ENCODE measurements at regions not wholly inside any gene's neighbourhood (a gene's known extent, or its start where the extent isn't known, plus 50 kb on each side); places are given as distances from the start of the nearest gene placed in this dataset.

DNA sequence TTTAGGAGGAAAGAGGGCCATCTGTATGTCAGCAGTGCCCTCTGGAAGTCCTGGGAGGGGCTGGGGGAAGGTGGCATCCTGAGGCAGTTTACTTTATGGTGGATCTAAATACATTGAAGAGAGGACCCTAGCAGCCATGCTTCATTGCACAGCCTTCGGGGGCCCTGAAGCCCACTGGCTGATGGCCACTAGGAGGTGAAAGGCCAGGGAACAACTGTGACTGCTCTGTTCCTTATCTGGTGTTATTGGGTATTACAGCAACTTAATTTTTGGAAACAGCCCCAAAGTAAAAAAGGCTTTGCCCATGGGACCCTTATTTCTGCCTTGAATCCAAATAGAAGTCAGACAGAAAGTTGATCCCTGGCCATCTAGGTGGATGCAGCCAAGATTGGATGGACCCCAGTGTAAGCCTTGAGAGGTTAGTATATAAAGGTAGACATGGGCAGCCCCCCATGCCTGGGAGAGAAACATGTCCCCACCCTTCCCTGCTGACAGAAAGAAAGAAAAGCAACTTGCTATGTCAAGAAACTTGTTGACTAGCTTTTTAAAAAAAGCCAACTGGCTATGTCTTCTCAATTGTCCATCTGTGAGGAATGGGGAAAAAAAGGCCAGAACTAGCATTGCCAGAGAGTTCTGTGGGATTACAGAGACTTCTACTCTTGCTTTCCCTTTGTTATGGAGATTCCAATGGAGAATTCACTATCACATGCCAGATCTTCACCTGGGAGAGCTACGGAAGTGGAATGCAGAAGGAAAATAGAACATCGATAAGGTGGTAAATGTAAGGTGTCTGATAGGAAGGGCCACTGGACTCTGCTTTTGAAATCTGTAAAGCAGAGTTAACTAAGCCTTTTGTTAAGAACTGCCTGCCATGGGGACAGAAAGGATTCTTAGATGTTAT lies 58.6 kb upstream of the OSR1 start:
- no peak overlapping the region for H3K4me3 ChIP-seq (ENCODE audit: low read length)
- DNase-seq (ENCODE audit: low read depth), result no peak
- TF ChIP-seq, protein P1, sequence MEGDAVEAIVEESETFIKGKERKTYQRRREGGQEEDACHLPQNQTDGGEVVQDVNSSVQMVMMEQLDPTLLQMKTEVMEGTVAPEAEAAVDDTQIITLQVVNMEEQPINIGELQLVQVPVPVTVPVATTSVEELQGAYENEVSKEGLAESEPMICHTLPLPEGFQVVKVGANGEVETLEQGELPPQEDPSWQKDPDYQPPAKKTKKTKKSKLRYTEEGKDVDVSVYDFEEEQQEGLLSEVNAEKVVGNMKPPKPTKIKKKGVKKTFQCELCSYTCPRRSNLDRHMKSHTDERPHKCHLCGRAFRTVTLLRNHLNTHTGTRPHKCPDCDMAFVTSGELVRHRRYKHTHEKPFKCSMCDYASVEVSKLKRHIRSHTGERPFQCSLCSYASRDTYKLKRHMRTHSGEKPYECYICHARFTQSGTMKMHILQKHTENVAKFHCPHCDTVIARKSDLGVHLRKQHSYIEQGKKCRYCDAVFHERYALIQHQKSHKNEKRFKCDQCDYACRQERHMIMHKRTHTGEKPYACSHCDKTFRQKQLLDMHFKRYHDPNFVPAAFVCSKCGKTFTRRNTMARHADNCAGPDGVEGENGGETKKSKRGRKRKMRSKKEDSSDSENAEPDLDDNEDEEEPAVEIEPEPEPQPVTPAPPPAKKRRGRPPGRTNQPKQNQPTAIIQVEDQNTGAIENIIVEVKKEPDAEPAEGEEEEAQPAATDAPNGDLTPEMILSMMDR (conservative IDR thresholded peaks at IDR 0.05; ENCODE audit: low read length), result no peak

DNA sequence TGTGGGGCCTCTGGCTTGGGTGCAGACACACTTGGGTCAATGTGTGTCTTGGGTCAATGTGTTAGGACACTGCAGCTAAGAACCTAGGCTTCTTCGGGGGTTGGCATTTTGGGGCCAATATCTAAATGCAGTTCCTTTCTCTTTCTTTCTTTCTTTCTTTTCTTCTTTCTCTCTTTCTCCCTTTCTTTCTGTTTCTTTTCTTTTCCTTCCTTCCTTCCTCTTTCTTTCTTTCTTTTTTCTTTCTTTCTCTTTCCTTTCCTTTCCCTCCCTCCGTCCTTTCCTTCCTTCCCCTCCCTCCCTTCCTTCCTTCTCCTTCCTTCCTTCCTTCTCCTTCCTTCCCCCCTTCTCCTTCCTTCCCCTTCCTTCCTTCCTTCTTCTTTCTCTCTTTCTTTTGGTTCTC lies 57.7 kb upstream of the OSR1 start:
- TF ChIP-seq, protein P1 (conservative IDR thresholded peaks at IDR 0.05; ENCODE audit: low read length), result no peak
- no peak overlapping the region for H3K4me3 ChIP-seq (ENCODE audit: low read length)
- DNase-seq (ENCODE audit: low read depth), result no peak

DNA sequence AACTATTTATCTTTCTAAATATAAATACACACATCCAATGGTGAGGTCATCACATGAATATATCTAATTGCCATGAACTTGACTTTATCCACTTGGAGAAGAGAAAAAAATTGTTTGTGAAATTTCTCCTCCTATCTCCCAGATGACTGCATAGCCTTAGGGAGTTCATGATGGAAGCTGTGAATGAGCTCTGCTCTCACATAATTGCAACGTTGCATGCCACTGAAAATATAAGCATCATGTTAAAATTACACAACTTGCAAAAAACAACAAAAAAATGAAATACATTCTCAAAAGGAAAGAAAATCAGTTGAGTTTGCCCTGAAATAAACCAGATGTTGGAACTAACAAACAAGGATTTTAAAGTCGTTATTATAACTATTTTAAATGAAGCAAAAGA lies 50.6 kb upstream of the OSR1 start:
- TF ChIP-seq, protein P1 (conservative IDR thresholded peaks at IDR 0.05; ENCODE audit: low read length), result no peak
- DNase-seq (ENCODE audit: low read depth), result peak; percentile 40
- no peak overlapping the region for H3K4me3 ChIP-seq (ENCODE audit: low read length)

DNA sequence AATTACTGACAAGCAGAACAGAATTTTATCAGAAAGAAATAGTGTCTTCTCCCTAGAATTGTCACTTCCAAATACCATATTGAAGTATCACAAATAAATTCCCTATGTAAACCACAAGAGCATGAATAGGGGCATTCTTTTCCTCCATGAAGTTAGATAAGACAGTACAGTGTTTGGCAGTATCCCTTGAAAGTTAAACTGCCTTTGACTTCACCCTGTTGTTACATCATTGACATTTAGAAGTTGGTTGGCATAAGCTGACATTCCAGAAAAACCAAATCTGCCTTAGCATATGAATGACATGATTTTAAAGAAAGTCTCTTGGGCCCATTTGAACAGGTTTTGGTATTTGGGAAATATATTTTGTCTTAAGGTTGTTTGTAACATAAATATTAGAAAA lies 50.2 kb upstream of the OSR1 start:
- TF ChIP-seq, protein P1 (conservative IDR thresholded peaks at IDR 0.05; ENCODE audit: low read length), result no peak
- DNase-seq (ENCODE audit: low read depth), result peak; percentile 21
- no peak overlapping the region for H3K4me3 ChIP-seq (ENCODE audit: low read length)
